GM23338 (cell line): ENCODE measurements at regions not wholly inside any gene's neighbourhood (a gene's known extent, or its start where the extent isn't known, plus 50 kb on each side); places are given as distances from the start of the nearest gene placed in this dataset.

Experiments
- ATAC-seq: fragments of 200-7000 bp; cut with Tn5 transposase; 3 replicates; pipeline ENCODE4 v1.9.1; 2020
- DNase-seq: peaks from one replicate; pipeline ENCODE4 v3.0.0-alpha.2; 2015; ENCODE audit warnings: low spot score
- H2AFZ ChIP-seq: fragments of 200-600 bp; sonication (generic); 2 replicates; pipeline ENCODE4 v1.8.0; 2016; ENCODE audit warnings: antibody characterized with exemption, mild to moderate bottlenecking, moderate library complexity
- H3F3A ChIP-seq: fragments of 200-600 bp; sonication (generic); replicated peaks from 2 replicates; pipeline ENCODE4 v1.8.0; 2017; ENCODE audit warnings: antibody characterized with exemption, mixed run types, low read depth
- H3K27ac ChIP-seq: fragments of 200-600 bp; sonication (generic); 2 replicates; pipeline ENCODE4 v1.6.1; 2016; ENCODE audit warnings: low read depth
- H3K27me3 ChIP-seq: fragments of 200-600 bp; sonication (generic); 2 replicates; pipeline ENCODE4 v1.8.0; 2016; ENCODE audit warnings: mild to moderate bottlenecking, mixed run types, moderate library complexity; ENCODE audit not compliant: insufficient read depth
- H3K36me3 ChIP-seq: fragments of 200-600 bp; sonication (generic); 2 replicates; pipeline ENCODE4 v1.8.0; 2016; ENCODE audit warnings: mild to moderate bottlenecking; ENCODE audit not compliant: insufficient read depth
- H3K4me1 ChIP-seq: fragments of 200-600 bp; sonication (generic); 2 replicates; pipeline ENCODE4 v1.8.0; 2016; ENCODE audit warnings: mild to moderate bottlenecking, moderate library complexity; ENCODE audit not compliant: insufficient read depth
- H3K4me2 ChIP-seq: fragments of 200-600 bp; sonication (generic); 2 replicates; pipeline ENCODE4 v1.7.1; 2017; ENCODE audit warnings: mixed run types
- H3K4me3 ChIP-seq: fragments of 200-600 bp; sonication (generic); 2 replicates; pipeline ENCODE4 v1.6.1; 2016; ENCODE audit warnings: mixed run types
- H3K79me2 ChIP-seq: fragments of 200-600 bp; sonication (generic); replicated peaks from 2 replicates; pipeline ENCODE4 v1.8.0; 2017; ENCODE audit warnings: mild to moderate bottlenecking; ENCODE audit not compliant: insufficient read depth
- H3K9me2 ChIP-seq: fragments of 200-600 bp; sonication (generic); 2 replicates; pipeline ENCODE4 v1.8.0; 2017; ENCODE audit not compliant: insufficient read depth
- H4K20me1 ChIP-seq: fragments of 200-600 bp; sonication (generic); replicated peaks from 2 replicates; pipeline ENCODE4 v1.8.0; 2017; ENCODE audit warnings: mild to moderate bottlenecking; ENCODE audit not compliant: insufficient read depth
- H3K27ac Mint-ChIP-seq: 2 replicates; pipeline ENCODE4 v1.8.0; 2020; ENCODE audit warnings: inconsistent platforms, mild to moderate bottlenecking, moderate library complexity, mixed read lengths
- H3K27me3 Mint-ChIP-seq: 3 replicates; pipeline ENCODE4 v1.8.0; 2022; ENCODE audit warnings: low read depth, mild to moderate bottlenecking, moderate library complexity, mixed read lengths, inconsistent platforms; ENCODE audit not compliant: insufficient read depth, poor library complexity
- H3K36me3 Mint-ChIP-seq: 3 replicates; pipeline ENCODE4 v1.8.0; 2021; ENCODE audit warnings: low read depth, mild to moderate bottlenecking, inconsistent platforms, moderate library complexity, mixed read lengths
- H3K4me1 Mint-ChIP-seq: 3 replicates; pipeline ENCODE4 v1.8.0; 2020; ENCODE audit warnings: mild to moderate bottlenecking, inconsistent platforms, mixed read lengths
- H3K4me3 Mint-ChIP-seq: 3 replicates; pipeline ENCODE4 v1.8.0; 2021; ENCODE audit warnings: moderate library complexity, mild to moderate bottlenecking, inconsistent platforms, mixed read lengths
- H3K9me3 Mint-ChIP-seq: 3 replicates; pipeline ENCODE4 v1.8.0; 2020; ENCODE audit warnings: moderate library complexity, mild to moderate bottlenecking, inconsistent platforms, mixed read lengths
- CREB1 ChIP-seq: fragments of 250-450 bp; sonication (Bioruptor Pico); IDR thresholded peaks from 2 replicates; pipeline ENCODE4 v1.5.0; 2020; ENCODE audit warnings: low read depth, mild to moderate bottlenecking, moderate library complexity
- CTCF ChIP-seq, 2 experiments: fragments of 200-600 bp in 1 of 2; sonication (generic) in 1 of 2; conservative IDR thresholded peaks; 2 replicates each; pipeline versions ENCODE4 v1.5.1 to v1.6.1; 2016 to 2017; ENCODE audit warnings: antibody characterized with exemption in 2 of 2, low read depth in 2 of 2, mild to moderate bottlenecking in 2 of 2, moderate library complexity in 1 of 2
- ETS1 ChIP-seq: IDR thresholded peaks from 2 replicates; pipeline ENCODE4 v1.6.1; 2016; ENCODE audit warnings: antibody characterized with exemption
- EZH2 ChIP-seq: fragments of 200-600 bp; sonication (generic); IDR thresholded peaks from one replicate; pipeline ENCODE4 v1.8.0; 2017; ENCODE audit warnings: antibody characterized with exemption, mild to moderate bottlenecking, low read depth; ENCODE audit not compliant: unreplicated experiment
- EZH2phosphoT487 ChIP-seq: fragments of 200-600 bp; sonication (generic); IDR thresholded peaks from one replicate; pipeline ENCODE4 v1.8.1; 2018; ENCODE audit warnings: antibody characterized with exemption; ENCODE audit not compliant: unreplicated experiment
- JUNB ChIP-seq: IDR thresholded peaks from one replicate; pipeline ENCODE4 v1.6.1; 2016; ENCODE audit warnings: antibody characterized with exemption; ENCODE audit not compliant: unreplicated experiment
- NANOG ChIP-seq: IDR thresholded peaks from 2 replicates; pipeline ENCODE4 v1.6.1; 2016; ENCODE audit warnings: antibody characterized with exemption, borderline replicate concordance
- POLR2AphosphoS5 ChIP-seq: IDR thresholded peaks from 2 replicates; pipeline ENCODE4 v1.6.1; 2016; ENCODE audit warnings: antibody characterized with exemption, low read depth
- REST ChIP-seq: IDR thresholded peaks from one replicate; pipeline ENCODE4 v1.6.1; 2018; ENCODE audit warnings: antibody characterized with exemption; ENCODE audit not compliant: unreplicated experiment
- STAT1 ChIP-seq: IDR thresholded peaks from one replicate; pipeline ENCODE4 v1.6.1; 2016; ENCODE audit warnings: antibody characterized with exemption; ENCODE audit not compliant: unreplicated experiment
- ZNF114 ChIP-seq: fragments of 250-450 bp; sonication (Bioruptor Pico); IDR thresholded peaks from 2 replicates; pipeline ENCODE4 v1.5.0; 2020; ENCODE audit warnings: mild to moderate bottlenecking, moderate library complexity
- ZNF331 ChIP-seq: fragments of 250-450 bp; sonication (Bioruptor Pico); IDR thresholded peaks from 2 replicates; pipeline ENCODE4 v1.5.0; 2020; ENCODE audit warnings: low read depth, mild to moderate bottlenecking, moderate library complexity

DNA sequence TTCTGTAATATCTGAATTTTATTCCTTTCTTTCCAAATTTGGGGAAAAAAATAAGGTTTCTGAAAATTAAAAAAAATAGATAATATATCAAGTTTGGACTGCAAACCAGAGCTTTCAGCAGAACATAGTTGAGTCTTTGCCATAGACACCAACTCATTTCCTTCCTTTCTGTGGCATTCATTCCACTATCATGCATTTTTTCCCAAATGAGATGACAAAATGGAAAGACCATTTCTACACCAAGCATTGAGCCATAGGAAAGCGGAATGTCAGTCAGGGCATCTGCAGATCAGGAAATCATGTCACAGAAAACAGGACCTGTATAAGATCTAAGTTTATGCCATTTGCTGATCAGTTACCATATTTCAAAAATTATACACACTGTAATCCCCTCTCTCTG is 333.3 kb upstream of the THBS1 start:
- H3K27me3 ChIP-seq: no peaks in the 10 kb centered on the region
- H3K27ac ChIP-seq: no peak overlapping the region
- Mint-ChIP-seq H3K9me3 (no peaks in the 10 kb centered on the region), H3K27ac (no peak overlapping the region), H3K4me3 (no peak overlapping the region), H3K27me3 (peaks cover 3% of the 10 kb centered on the region), H3K4me1 (peaks cover 4% of the 10 kb centered on the region; the same call in 2 of the 3 replicates), H3K36me3 (no peaks in the 10 kb centered on the region)
- no peaks in the 10 kb centered on the region for H3K79me2 ChIP-seq
- H3F3A ChIP-seq: no peaks in the 10 kb centered on the region
- H3K4me2 ChIP-seq: no peak overlapping the region
- no peak for TF ChIP-seq CREB1 (CRISPR knock-in tag)
- TF ChIP-seq ETS1: no peak
- no peak for TF ChIP-seq POLR2AphosphoS5
- no peak for TF ChIP-seq ZNF331 (CRISPR knock-in tag)
- no peak for TF ChIP-seq JUNB
- no peak for TF ChIP-seq EZH2phosphoT487
- TF ChIP-seq ZNF114 (CRISPR knock-in tag): no peak
- H3K36me3 ChIP-seq: no peaks in the 10 kb centered on the region
- H3K4me1 ChIP-seq: peaks cover 4% of the 10 kb centered on the region; the same call in 1 of the 2 replicates
- H3K4me3 ChIP-seq: no peak overlapping the region
- DNase-seq (no peak), ATAC-seq (no peak)
- H4K20me1 ChIP-seq: no peaks in the 10 kb centered on the region
- peaks cover 17% of the 10 kb centered on the region for H3K9me2 ChIP-seq
- H2AFZ ChIP-seq: peak overlapping the region; percentile 72; the same call in 1 of the 2 replicates

DNA sequence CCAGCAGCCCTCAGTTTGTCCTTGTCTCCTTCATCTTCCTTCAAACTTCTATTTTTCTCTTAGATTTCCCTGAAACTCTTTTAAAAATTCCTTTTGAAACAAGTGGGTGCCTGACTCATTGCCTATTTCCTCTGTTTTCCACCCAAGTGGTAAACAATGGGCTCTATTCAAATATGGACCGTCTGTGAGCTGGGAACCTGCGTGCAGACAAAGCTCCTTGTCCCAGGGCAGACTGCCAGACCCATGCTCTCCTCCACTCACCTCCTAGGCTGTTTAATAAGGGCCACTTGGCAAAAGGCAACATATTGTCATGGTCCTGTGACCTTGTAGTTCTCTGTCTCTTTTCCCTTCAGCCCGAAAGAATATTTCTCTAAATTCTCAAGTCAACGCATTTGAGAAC is 332.7 kb upstream of the THBS1 start:
- Histone ChIP-seq H3K79me2 (no peaks in the 10 kb centered on the region), H3F3A (no peaks in the 10 kb centered on the region), H3K36me3 (no peaks in the 10 kb centered on the region), H3K27me3 (no peaks in the 10 kb centered on the region), H3K4me1 (peaks cover 4% of the 10 kb centered on the region; the same call in 1 of the 2 replicates), H4K20me1 (no peaks in the 10 kb centered on the region), H3K4me3 (no peak overlapping the region), H3K27ac (no peak overlapping the region), H3K9me2 (peaks cover 10% of the 10 kb centered on the region), H2AFZ (peak overlapping the region; percentile 72; the same call in 1 of the 2 replicates), H3K4me2 (no peak overlapping the region)
- Mint-ChIP-seq H3K27ac (no peak overlapping the region), H3K9me3 (no peaks in the 10 kb centered on the region), H3K4me1 (peaks cover 4% of the 10 kb centered on the region; the same call in 2 of the 3 replicates), H3K36me3 (no peaks in the 10 kb centered on the region), H3K4me3 (no peak overlapping the region), H3K27me3 (peaks cover 3% of the 10 kb centered on the region)
- no peak for DNase-seq
- peak; percentile 41; the same call in 2 of the 3 replicates for ATAC-seq
- TF ChIP-seq CREB1 (CRISPR knock-in tag) (no peak), ZNF331 (CRISPR knock-in tag) (no peak), EZH2phosphoT487 (no peak), EZH2 (no peak), CTCF (conservative IDR thresholded peaks at IDR 0.05; ENCODE audit: low read depth in 2 of 2) (no peak), ZNF114 (CRISPR knock-in tag) (no peak), REST (no peak), STAT1 (no peak), NANOG (no peak), JUNB (no peak), POLR2AphosphoS5 (no peak)
